ENCODE measurements at regions not wholly inside any gene's neighbourhood (a gene's known extent, or its start where the extent isn't known, plus 50 kb on each side); places are given as distances from the start of the nearest gene placed in this dataset.

- Histone ChIP-seq H3K36me3 (ENCODE audit: control insufficient read depth, low read length) (no peaks in the 10 kb centered on the region), H3K79me2 (ENCODE audit: control insufficient read depth, low read length) (no peaks in the 10 kb centered on the region), H3K4me2 (ENCODE audit: low read length) (no peak overlapping the region), H4K20me1 (ENCODE audit: control insufficient read depth, insufficient read depth, low read depth, low read length) (no peaks in the 10 kb centered on the region), H3K27me3 (ENCODE audit: control insufficient read depth, low read length) (no peaks in the 10 kb centered on the region), H3K27ac (ENCODE audit: low read depth, low read length) (no peak overlapping the region), H3K4me3 (ENCODE audit: low read length) (no peak overlapping the region), H3F3A (ENCODE audit: control insufficient read depth, insufficient read depth) (no peaks in the 10 kb centered on the region), H3K9me3 (ENCODE audit: control insufficient read depth, insufficient read depth, low read length) (no peaks in the 10 kb centered on the region), H3K9me2 (replicated peaks; ENCODE audit: control insufficient read depth, low read length) (no peaks in the 10 kb centered on the region), H3K4me1 (ENCODE audit: control insufficient read depth, low read length) (no peaks in the 10 kb centered on the region)
- TF ChIP-seq, protein P1, sequence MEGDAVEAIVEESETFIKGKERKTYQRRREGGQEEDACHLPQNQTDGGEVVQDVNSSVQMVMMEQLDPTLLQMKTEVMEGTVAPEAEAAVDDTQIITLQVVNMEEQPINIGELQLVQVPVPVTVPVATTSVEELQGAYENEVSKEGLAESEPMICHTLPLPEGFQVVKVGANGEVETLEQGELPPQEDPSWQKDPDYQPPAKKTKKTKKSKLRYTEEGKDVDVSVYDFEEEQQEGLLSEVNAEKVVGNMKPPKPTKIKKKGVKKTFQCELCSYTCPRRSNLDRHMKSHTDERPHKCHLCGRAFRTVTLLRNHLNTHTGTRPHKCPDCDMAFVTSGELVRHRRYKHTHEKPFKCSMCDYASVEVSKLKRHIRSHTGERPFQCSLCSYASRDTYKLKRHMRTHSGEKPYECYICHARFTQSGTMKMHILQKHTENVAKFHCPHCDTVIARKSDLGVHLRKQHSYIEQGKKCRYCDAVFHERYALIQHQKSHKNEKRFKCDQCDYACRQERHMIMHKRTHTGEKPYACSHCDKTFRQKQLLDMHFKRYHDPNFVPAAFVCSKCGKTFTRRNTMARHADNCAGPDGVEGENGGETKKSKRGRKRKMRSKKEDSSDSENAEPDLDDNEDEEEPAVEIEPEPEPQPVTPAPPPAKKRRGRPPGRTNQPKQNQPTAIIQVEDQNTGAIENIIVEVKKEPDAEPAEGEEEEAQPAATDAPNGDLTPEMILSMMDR (IDR thresholded peaks at IDR 0.05; ENCODE audit: low read depth, low read length, poor library complexity, severe bottlenecking), result no peak
- no peak for TF ChIP-seq EZH2phosphoT487 (IDR thresholded peaks at IDR 0.05; ENCODE audit: borderline replicate concordance, low read length)
Measured at GRCh38 chr15:96064351-96064756, 266.1 kb upstream of the NR2F2 start.

- Histone ChIP-seq H3K4me3 (ENCODE audit: low read length) (no peak overlapping the region), H3F3A (ENCODE audit: control insufficient read depth, insufficient read depth) (no peaks in the 10 kb centered on the region), H3K36me3 (ENCODE audit: control insufficient read depth, low read length) (no peaks in the 10 kb centered on the region), H3K9me2 (replicated peaks; ENCODE audit: control insufficient read depth, low read length) (no peaks in the 10 kb centered on the region), H3K4me2 (ENCODE audit: low read length) (no peak overlapping the region), H3K27ac (ENCODE audit: low read depth, low read length) (no peak overlapping the region), H4K20me1 (ENCODE audit: control insufficient read depth, insufficient read depth, low read depth, low read length) (no peaks in the 10 kb centered on the region), H3K27me3 (ENCODE audit: control insufficient read depth, low read length) (no peaks in the 10 kb centered on the region), H3K4me1 (ENCODE audit: control insufficient read depth, low read length) (no peaks in the 10 kb centered on the region), H3K79me2 (ENCODE audit: control insufficient read depth, low read length) (no peaks in the 10 kb centered on the region), H3K9me3 (ENCODE audit: control insufficient read depth, insufficient read depth, low read length) (no peaks in the 10 kb centered on the region)
- TF ChIP-seq EZH2phosphoT487 (IDR thresholded peaks at IDR 0.05; ENCODE audit: borderline replicate concordance, low read length), result no peak
- TF ChIP-seq, protein P1 (IDR thresholded peaks at IDR 0.05; ENCODE audit: low read depth, low read length, poor library complexity, severe bottlenecking), result no peak
Measured at GRCh38 chr15:96066126-96066525, 264.4 kb upstream of the NR2F2 start.

- Histone ChIP-seq H3K27ac (ENCODE audit: low read depth, low read length) (no peak overlapping the region), H3K4me3 (ENCODE audit: low read length) (no peak overlapping the region), H3K36me3 (ENCODE audit: control insufficient read depth, low read length) (no peaks in the 10 kb centered on the region), H3K27me3 (ENCODE audit: control insufficient read depth, low read length) (no peaks in the 10 kb centered on the region), H3K9me3 (ENCODE audit: control insufficient read depth, insufficient read depth, low read length) (no peaks in the 10 kb centered on the region), H3K79me2 (ENCODE audit: control insufficient read depth, low read length) (no peaks in the 10 kb centered on the region), H3K9me2 (replicated peaks; ENCODE audit: control insufficient read depth, low read length) (no peaks in the 10 kb centered on the region), H4K20me1 (ENCODE audit: control insufficient read depth, insufficient read depth, low read depth, low read length) (no peaks in the 10 kb centered on the region), H3K4me2 (ENCODE audit: low read length) (no peak overlapping the region), H3F3A (ENCODE audit: control insufficient read depth, insufficient read depth) (no peaks in the 10 kb centered on the region), H3K4me1 (ENCODE audit: control insufficient read depth, low read length) (no peaks in the 10 kb centered on the region)
- TF ChIP-seq, protein P1 (IDR thresholded peaks at IDR 0.05; ENCODE audit: low read depth, low read length, poor library complexity, severe bottlenecking), result no peak
- no peak for TF ChIP-seq EZH2phosphoT487 (IDR thresholded peaks at IDR 0.05; ENCODE audit: borderline replicate concordance, low read length)
Measured at GRCh38 chr15:96066852-96067495, 263.5 kb upstream of the NR2F2 start.

Measured in DOHH2 (cell line).